ENCODE measurements at regions not wholly inside any gene's neighbourhood (a gene's known extent, or its start where the extent isn't known, plus 50 kb on each side); places are given as distances from the start of the nearest gene placed in this dataset.

- Mint-ChIP-seq H3K9me3 (peaks cover 3% of the 10 kb centered on the region), H3K27me3 (ENCODE audit: low read depth) (peaks cover 3% of the 10 kb centered on the region), H3K27ac (ENCODE audit: unreplicated experiment) (no peak overlapping the region), H3K4me1 (peaks cover 43% of the 10 kb centered on the region), H3K4me3 (no peak overlapping the region), H3K36me3 (ENCODE audit: low read depth) (peaks cover 5% of the 10 kb centered on the region)
- TF ChIP-seq CTCF (conservative IDR thresholded peaks at IDR 0.05), result no peak
- DNase-seq (ENCODE audit: low read depth, low spot score), result no peak
These were observed 90.1 kb upstream of the RGMA start for GRCh38 chr15:93179072-93179471.

GRCh38 chr15:93178371-93178770 lies 89.4 kb upstream of the RGMA start:
- peak; percentile 21 for TF ChIP-seq CTCF (conservative IDR thresholded peaks at IDR 0.05)
- H3K9me3 Mint-ChIP-seq, result peaks cover 3% of the 10 kb centered on the region
- peaks cover 40% of the 10 kb centered on the region for H3K4me1 Mint-ChIP-seq
- H3K27ac Mint-ChIP-seq (ENCODE audit: unreplicated experiment), result no peak overlapping the region
- H3K36me3 Mint-ChIP-seq (ENCODE audit: low read depth), result peaks cover 8% of the 10 kb centered on the region
- no peak for DNase-seq (ENCODE audit: low read depth, low spot score)
- H3K4me3 Mint-ChIP-seq, result no peak overlapping the region
- H3K27me3 Mint-ChIP-seq (ENCODE audit: low read depth), result peaks cover 3% of the 10 kb centered on the region

- H3K36me3 Mint-ChIP-seq (ENCODE audit: low read depth), result peaks cover 8% of the 10 kb centered on the region
- H3K4me3 Mint-ChIP-seq, result no peak overlapping the region
- H3K4me1 Mint-ChIP-seq, result peaks cover 30% of the 10 kb centered on the region
- peaks cover 6% of the 10 kb centered on the region for H3K9me3 Mint-ChIP-seq
- TF ChIP-seq CTCF (conservative IDR thresholded peaks at IDR 0.05), result no peak
- H3K27ac Mint-ChIP-seq (ENCODE audit: unreplicated experiment), result no peak overlapping the region
- no peak for DNase-seq (ENCODE audit: low read depth, low spot score)
- H3K27me3 Mint-ChIP-seq (ENCODE audit: low read depth), result peaks cover 3% of the 10 kb centered on the region
These were observed 87.1 kb upstream of the RGMA start for GRCh38 chr15:93176065-93176464.

- Mint-ChIP-seq H3K4me3 (no peak overlapping the region), H3K36me3 (ENCODE audit: low read depth) (peaks cover 8% of the 10 kb centered on the region), H3K27me3 (ENCODE audit: low read depth) (peaks cover 3% of the 10 kb centered on the region), H3K4me1 (peaks cover 21% of the 10 kb centered on the region), H3K9me3 (peaks cover 6% of the 10 kb centered on the region), H3K27ac (ENCODE audit: unreplicated experiment) (no peak overlapping the region)
- DNase-seq (ENCODE audit: low read depth, low spot score), result no peak
- no peak for TF ChIP-seq CTCF (conservative IDR thresholded peaks at IDR 0.05)
These were observed 85.8 kb upstream of the RGMA start for GRCh38 chr15:93174836-93175235.

GRCh38 chr15:93173369-93173768 lies 84.4 kb upstream of the RGMA start:
- H3K4me3 Mint-ChIP-seq, result no peak overlapping the region
- DNase-seq (ENCODE audit: low read depth, low spot score), result no peak
- peaks cover 16% of the 10 kb centered on the region for H3K4me1 Mint-ChIP-seq
- peaks cover 6% of the 10 kb centered on the region for H3K9me3 Mint-ChIP-seq
- no peak for TF ChIP-seq CTCF (conservative IDR thresholded peaks at IDR 0.05)
- peaks cover 8% of the 10 kb centered on the region for H3K36me3 Mint-ChIP-seq (ENCODE audit: low read depth)
- no peak overlapping the region for H3K27ac Mint-ChIP-seq (ENCODE audit: unreplicated experiment)
- H3K27me3 Mint-ChIP-seq (ENCODE audit: low read depth), result no peaks in the 10 kb centered on the region

GRCh38 chr15:93171476-93171875 lies 82.5 kb upstream of the RGMA start:
- no peak overlapping the region for H3K27ac Mint-ChIP-seq (ENCODE audit: unreplicated experiment)
- H3K36me3 Mint-ChIP-seq (ENCODE audit: low read depth), result peaks cover 8% of the 10 kb centered on the region
- H3K9me3 Mint-ChIP-seq, result peaks cover 6% of the 10 kb centered on the region
- no peak overlapping the region for H3K4me3 Mint-ChIP-seq
- H3K27me3 Mint-ChIP-seq (ENCODE audit: low read depth), result no peaks in the 10 kb centered on the region
- TF ChIP-seq CTCF (conservative IDR thresholded peaks at IDR 0.05), result no peak
- DNase-seq (ENCODE audit: low read depth, low spot score), result no peak
- H3K4me1 Mint-ChIP-seq, result peaks cover 20% of the 10 kb centered on the region

Data from neural crest cell (in vitro differentiated cells).